Tibial artery (tissue), 4 donors: ENCODE measurements at regions not wholly inside any gene's neighbourhood (a gene's known extent, or its start where the extent isn't known, plus 50 kb on each side); places are given as distances from the start of the nearest gene placed in this dataset.

Source experiments
- DNase-seq, 2 donors: peaks; one replicate each; pipeline ENCODE4 v3.0.0-alpha.2; 2019
- H3K27ac ChIP-seq, 2 donors: fragments of 200-600 bp; sonication (generic) in 1 of 2; 1 replicate in 1 of 2; 2 replicates in 1 of 2; pipeline ENCODE4 v1.5.1; 2018 to 2019; ENCODE audit warnings: mild to moderate bottlenecking in 1 of 2
- H3K27me3 ChIP-seq, 2 donors: fragments of 200-600 bp; sonication (generic) in 1 of 2; one replicate each; pipeline versions ENCODE4 v1.5.1 to v1.6.0; 2016 to 2019
- H3K36me3 ChIP-seq, 3 donors: fragments of 200-600 bp; sonication (generic) in 2 of 3; one replicate each; pipeline ENCODE4 v1.5.1; 2016 to 2019; ENCODE audit warnings: mild to moderate bottlenecking in 2 of 3
- H3K4me1 ChIP-seq, 4 donors: fragments of 200-600 bp; sonication (generic) in 2 of 4; 1 replicate in 3 of 4; 2 replicates in 1 of 4; pipeline ENCODE4 v1.5.1; 2016 to 2019
- H3K4me3 ChIP-seq, 2 donors: fragments of 200-600 bp; sonication (generic) in 1 of 2; 1 replicate in 1 of 2; 2 replicates in 1 of 2; pipeline ENCODE4 v1.5.1; 2018 to 2019; ENCODE audit warnings: mild to moderate bottlenecking in 2 of 2
- H3K9me3 ChIP-seq, 3 donors: fragments of 200-600 bp; sonication (generic) in 1 of 3; one replicate each; pipeline ENCODE4 v1.5.1; 2016 to 2019
- intact Hi-C: fragments of 100-400 bp; cut with DNase I; formaldehyde crosslinking; loops from one replicate; pipeline ENCODE4 v1.15.0; 2023; ENCODE audit warnings: low total_unique reads
- TF ChIP-seq, protein P1 (sequence below), 2 experiments: fragments of 200-600 bp in 1 of 2; fragments of 450-650 bp in 1 of 2; IDR thresholded peaks; one replicate each; pipeline ENCODE4 v1.5.1; 2017 to 2019; ENCODE audit warnings: antibody characterized with exemption in 2 of 2, mild to moderate bottlenecking in 1 of 2, moderate library complexity in 1 of 2

DNA sequence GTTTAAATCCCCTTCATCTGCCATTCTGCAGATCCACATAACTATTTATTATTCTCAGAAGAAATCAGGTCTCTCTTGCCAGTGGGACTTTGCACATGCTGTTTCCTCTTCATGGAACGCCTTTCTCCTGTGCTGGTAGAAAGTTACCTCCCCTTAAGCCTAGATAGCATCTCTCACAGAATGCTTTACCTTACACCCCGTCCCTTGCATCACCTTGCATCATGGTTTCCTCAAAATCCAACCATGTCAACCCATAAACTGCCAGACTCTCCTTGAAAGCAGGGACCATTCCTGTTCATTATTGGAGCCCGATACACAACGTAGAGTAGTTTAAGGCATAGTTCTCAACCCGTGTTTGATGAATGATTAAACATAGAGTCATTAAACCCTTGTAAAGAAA lies 396.2 kb upstream of the F9 start:
- intact Hi-C loops: no loop called here
- Histone ChIP-seq H3K9me3 (no peaks in the 10 kb centered on the region), H3K36me3 (no peaks in the 10 kb centered on the region), H3K27ac (no peak overlapping the region), H3K4me3 (no peak overlapping the region), H3K27me3 (no peaks in the 10 kb centered on the region), H3K4me1 (no peaks in the 10 kb centered on the region)
- TF ChIP-seq, protein P1, sequence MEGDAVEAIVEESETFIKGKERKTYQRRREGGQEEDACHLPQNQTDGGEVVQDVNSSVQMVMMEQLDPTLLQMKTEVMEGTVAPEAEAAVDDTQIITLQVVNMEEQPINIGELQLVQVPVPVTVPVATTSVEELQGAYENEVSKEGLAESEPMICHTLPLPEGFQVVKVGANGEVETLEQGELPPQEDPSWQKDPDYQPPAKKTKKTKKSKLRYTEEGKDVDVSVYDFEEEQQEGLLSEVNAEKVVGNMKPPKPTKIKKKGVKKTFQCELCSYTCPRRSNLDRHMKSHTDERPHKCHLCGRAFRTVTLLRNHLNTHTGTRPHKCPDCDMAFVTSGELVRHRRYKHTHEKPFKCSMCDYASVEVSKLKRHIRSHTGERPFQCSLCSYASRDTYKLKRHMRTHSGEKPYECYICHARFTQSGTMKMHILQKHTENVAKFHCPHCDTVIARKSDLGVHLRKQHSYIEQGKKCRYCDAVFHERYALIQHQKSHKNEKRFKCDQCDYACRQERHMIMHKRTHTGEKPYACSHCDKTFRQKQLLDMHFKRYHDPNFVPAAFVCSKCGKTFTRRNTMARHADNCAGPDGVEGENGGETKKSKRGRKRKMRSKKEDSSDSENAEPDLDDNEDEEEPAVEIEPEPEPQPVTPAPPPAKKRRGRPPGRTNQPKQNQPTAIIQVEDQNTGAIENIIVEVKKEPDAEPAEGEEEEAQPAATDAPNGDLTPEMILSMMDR (IDR thresholded peaks at IDR 0.05): no peak
- DNase-seq: no peak

DNA sequence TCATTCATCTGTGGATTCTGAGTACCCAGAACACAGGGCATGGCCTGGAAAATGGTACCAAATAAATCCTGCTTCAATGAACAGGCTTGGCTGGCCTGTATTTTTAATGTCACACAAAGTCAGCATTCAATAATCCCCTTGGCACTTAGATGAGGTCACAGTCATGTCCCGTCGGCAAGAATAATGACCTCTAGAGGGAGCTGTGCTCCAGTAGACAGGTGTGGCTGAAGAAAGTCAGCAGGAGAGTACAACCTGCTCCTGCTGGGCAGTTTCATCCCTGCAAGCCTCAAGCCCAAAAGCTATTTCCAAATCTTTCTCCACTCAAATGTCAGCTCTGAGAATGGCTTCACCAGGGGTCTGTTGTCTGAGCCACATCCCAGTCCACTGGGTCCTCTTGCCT lies 404.0 kb upstream of the F9 start:
- Histone ChIP-seq H3K27ac (no peak overlapping the region), H3K4me1 (no peaks in the 10 kb centered on the region), H3K4me3 (no peak overlapping the region), H3K36me3 (no peaks in the 10 kb centered on the region), H3K9me3 (no peaks in the 10 kb centered on the region), H3K27me3 (no peaks in the 10 kb centered on the region)
- DNase-seq: no peak
- TF ChIP-seq, protein P1 (IDR thresholded peaks at IDR 0.05): no peak
- intact Hi-C loops: no loop called here

DNA sequence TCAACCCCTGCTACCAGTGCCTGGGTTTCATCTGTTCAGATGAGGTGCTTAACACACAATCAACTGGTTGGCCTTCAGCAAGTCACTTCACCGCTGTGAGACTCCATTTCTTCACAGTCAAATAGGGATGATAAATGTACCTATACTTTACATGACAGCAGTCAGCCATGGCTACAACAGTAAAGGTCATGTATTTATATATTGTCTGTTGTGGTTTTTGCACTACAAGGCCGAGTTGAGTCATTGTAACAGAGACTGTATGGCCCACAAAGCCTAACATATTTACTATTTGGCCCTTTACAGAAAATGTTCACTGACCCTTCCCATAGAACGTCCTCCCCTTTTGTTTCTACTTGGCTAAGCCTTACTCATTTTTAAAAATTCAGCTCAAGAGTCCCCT lies 404.6 kb upstream of the F9 start:
- intact Hi-C loops: no loop called here
- no peak overlapping the region for H3K4me3 ChIP-seq
- TF ChIP-seq, protein P1 (IDR thresholded peaks at IDR 0.05): no peak
- DNase-seq: no peak
- no peak overlapping the region for H3K27ac ChIP-seq
- H3K4me1 ChIP-seq: no peaks in the 10 kb centered on the region
- H3K27me3 ChIP-seq: no peaks in the 10 kb centered on the region
- no peaks in the 10 kb centered on the region for H3K9me3 ChIP-seq
- H3K36me3 ChIP-seq: no peaks in the 10 kb centered on the region

DNA sequence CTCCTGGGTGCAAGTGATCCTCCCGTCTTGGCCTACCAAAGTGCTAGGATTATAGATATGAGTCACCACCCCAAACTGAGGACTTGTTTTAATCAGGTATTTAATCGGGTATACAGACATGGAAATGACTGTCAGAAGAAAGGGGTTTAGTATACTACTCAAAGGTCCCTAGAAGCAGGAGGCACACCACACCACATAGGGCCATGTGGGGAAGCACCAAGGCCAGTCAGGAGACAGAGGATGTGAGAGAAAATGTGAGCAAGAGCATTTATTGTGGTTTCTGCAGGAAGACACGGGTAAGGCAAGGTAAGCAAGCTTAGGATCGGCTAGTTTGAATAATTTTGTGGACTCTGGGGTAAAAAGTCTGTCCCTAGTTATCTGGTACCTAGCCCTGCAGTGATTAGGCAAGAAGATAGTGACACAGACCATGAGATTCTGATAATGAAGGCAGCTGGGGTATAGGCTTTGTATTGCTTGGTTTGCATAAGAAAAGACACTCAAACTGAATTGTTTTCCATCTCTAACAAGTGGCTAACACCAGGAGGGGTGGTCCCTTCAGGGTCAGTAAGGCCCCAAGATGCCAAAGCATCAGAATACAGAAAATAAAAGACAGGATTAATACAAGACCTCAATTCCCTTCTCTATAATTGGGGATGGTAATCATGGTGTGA lies 408.8 kb upstream of the F9 start:
- Histone ChIP-seq H3K4me3 (no peak overlapping the region), H3K27ac (no peak overlapping the region)
- intact Hi-C loops: no loop called here

DNA sequence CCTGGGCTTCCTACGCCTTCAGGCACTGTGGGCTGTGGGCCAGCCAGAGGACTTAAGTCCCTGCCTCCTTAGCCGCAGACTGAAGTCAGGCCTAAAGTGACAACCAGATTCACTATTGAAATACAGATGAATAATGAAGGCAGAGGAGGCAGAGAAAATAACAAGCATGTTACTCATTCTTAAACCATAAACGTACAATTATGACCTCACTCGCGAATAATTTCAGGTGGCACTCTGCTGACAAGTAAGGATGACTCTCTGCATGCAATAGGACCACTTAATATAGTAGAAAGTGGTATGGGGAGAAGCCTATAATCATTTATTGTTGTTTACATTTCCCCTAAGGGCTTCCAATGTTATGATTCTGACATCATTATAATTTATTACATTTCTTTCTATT lies 409.2 kb upstream of the FGF13 start:
- DNase-seq: no peak
- no peak overlapping the region for H3K4me3 ChIP-seq
- H3K4me1 ChIP-seq: no peaks in the 10 kb centered on the region
- TF ChIP-seq, protein P1 (IDR thresholded peaks at IDR 0.05): no peak
- H3K9me3 ChIP-seq: no peaks in the 10 kb centered on the region
- intact Hi-C loops: no loop called here
- no peaks in the 10 kb centered on the region for H3K36me3 ChIP-seq
- H3K27me3 ChIP-seq: no peaks in the 10 kb centered on the region
- no peak overlapping the region for H3K27ac ChIP-seq

More for the DNA sequence above, 408.8 kb upstream of the F9 start:
- TF ChIP-seq, protein P1 (IDR thresholded peaks at IDR 0.05): no peak
- H3K36me3 ChIP-seq: no peaks in the 10 kb centered on the region
- H3K27me3 ChIP-seq: no peaks in the 10 kb centered on the region
- no peaks in the 10 kb centered on the region for H3K4me1 ChIP-seq
- no peaks in the 10 kb centered on the region for H3K9me3 ChIP-seq
- no peak for DNase-seq

DNA sequence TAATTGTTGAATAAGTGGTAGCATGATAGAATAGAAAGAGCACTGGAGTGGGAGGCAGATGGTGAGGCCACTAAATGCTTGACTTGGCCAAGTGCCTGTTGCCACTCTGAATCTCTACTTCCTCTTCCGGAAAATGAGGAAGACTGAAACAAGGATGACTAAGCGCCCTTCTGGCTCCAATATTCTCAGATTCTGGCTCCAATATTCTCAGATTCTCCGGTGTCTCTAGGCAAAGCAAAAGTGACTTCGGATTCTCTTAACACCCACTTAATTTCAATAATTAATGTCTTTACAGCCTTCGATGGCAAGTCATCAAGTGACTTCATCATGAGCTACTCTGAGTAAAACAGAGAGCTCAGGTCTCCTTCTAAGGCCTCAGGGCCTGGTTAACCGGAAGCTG lies 402.2 kb upstream of the FGF13 start:
- no peak for DNase-seq
- Histone ChIP-seq H3K9me3 (no peaks in the 10 kb centered on the region), H3K4me1 (no peaks in the 10 kb centered on the region), H3K27ac (no peak overlapping the region), H3K27me3 (no peaks in the 10 kb centered on the region), H3K36me3 (no peaks in the 10 kb centered on the region), H3K4me3 (no peak overlapping the region)
- intact Hi-C loops: no loop called here
- TF ChIP-seq, protein P1 (IDR thresholded peaks at IDR 0.05): no peak
